K562 (cell line): ENCODE measurements at regions not wholly inside any gene's neighbourhood (a gene's known extent, or its start where the extent isn't known, plus 50 kb on each side); places are given as distances from the start of the nearest gene placed in this dataset.

Experiments
- CCAR2 ChIP-seq: fragments of 200-400 bp; formaldehyde crosslinking; IDR thresholded peaks from 2 replicates; pipeline ENCODE4 v1.6.1; 2017; ENCODE audit warnings: mild to moderate bottlenecking, low read depth, low read length
- CHD7 ChIP-seq: fragments of 200-600 bp; sonication (generic); IDR thresholded peaks from one replicate; pipeline ENCODE4 v1.6.1; 2012; ENCODE audit warnings: mild to moderate bottlenecking, low read depth, low read length, inconsistent platforms
- EZH2 ChIP-seq: IDR thresholded peaks from 2 replicates; pipeline ENCODE4 v1.6.1; 2012; ENCODE audit warnings: low read depth, mild to moderate bottlenecking, inconsistent platforms, low read length, borderline replicate concordance
- FUS ChIP-seq: fragments of 200-400 bp; formaldehyde crosslinking; optimal IDR thresholded peaks from 2 replicates; pipeline ENCODE3; 2017; ENCODE audit warnings: low read depth, low read length
- HCFC1 ChIP-seq: IDR thresholded peaks from 2 replicates; pipeline ENCODE4 v1.6.1; 2012; ENCODE audit warnings: low read depth, low read length, improper control_type of control experiment
- NR3C1 ChIP-seq: sonication (generic); formaldehyde crosslinking; IDR thresholded peaks from 2 replicates; pipeline ENCODE4 v1.8.1; 2022; ENCODE audit warnings: missing genetic modification reagents
- SMAD1 ChIP-seq: fragments of 150-350 bp; IDR thresholded peaks from 2 replicates; pipeline ENCODE4 v1.6.1; 2014; ENCODE audit warnings: low read length, low read depth; ENCODE audit not compliant: partially characterized antibody
- SMC3 ChIP-seq: conservative IDR thresholded peaks from 2 replicates; pipeline ENCODE4 v1.6.1; 2011; ENCODE audit warnings: low read depth, low read length, improper control_type of control experiment; ENCODE audit not compliant: insufficient read depth
- ZNF280B ChIP-seq: fragments of 250-450 bp; sonication (Bioruptor Pico); IDR thresholded peaks from 2 replicates; pipeline ENCODE4 v1.5.1; 2021; ENCODE audit warnings: mild to moderate bottlenecking
- ZNF507 ChIP-seq: conservative IDR thresholded peaks from 2 replicates; pipeline ENCODE4 v1.6.1; 2017; ENCODE audit warnings: missing genetic modification characterization, missing compliant biosample characterization
- TF ChIP-seq, protein P1 (sequence below), 3 experiments: IDR thresholded peaks in 2 of 3; conservative IDR thresholded peaks in 1 of 3; 2 replicates each; pipeline ENCODE4 v1.5.1; 2011 to 2012; ENCODE audit warnings: low read length in 3 of 3, mild to moderate bottlenecking in 3 of 3, control low read depth in 2 of 3, improper control_type of control experiment in 1 of 3, inconsistent platforms in 1 of 3, low read depth in 1 of 3, mixed read lengths in 1 of 3, moderate library complexity in 1 of 3; ENCODE audit not compliant: insufficient read depth in 2 of 3

DNA sequence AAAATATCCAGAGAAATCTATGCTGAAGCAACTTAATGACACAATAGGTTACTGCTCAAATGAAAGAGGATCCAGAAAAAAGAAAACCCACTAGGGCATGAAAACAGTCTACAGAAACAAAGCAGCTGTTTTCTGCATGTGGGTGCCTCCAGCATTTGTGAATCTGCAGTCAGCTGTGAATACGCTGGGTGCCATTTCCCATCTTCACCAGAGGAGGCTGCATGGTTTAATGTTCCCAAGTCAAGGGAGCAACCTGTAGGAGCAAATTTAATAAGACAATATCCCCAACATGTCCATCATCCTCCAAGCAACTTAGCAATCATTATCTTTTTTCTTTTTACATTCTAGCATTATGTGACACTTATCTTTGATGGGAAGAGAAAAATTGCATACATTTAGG lies 396.6 kb downstream of the BRINP2 start:
- TF ChIP-seq EZH2, result no peak
- TF ChIP-seq, protein P1, sequence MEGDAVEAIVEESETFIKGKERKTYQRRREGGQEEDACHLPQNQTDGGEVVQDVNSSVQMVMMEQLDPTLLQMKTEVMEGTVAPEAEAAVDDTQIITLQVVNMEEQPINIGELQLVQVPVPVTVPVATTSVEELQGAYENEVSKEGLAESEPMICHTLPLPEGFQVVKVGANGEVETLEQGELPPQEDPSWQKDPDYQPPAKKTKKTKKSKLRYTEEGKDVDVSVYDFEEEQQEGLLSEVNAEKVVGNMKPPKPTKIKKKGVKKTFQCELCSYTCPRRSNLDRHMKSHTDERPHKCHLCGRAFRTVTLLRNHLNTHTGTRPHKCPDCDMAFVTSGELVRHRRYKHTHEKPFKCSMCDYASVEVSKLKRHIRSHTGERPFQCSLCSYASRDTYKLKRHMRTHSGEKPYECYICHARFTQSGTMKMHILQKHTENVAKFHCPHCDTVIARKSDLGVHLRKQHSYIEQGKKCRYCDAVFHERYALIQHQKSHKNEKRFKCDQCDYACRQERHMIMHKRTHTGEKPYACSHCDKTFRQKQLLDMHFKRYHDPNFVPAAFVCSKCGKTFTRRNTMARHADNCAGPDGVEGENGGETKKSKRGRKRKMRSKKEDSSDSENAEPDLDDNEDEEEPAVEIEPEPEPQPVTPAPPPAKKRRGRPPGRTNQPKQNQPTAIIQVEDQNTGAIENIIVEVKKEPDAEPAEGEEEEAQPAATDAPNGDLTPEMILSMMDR (IDR thresholded peaks at IDR 0.05 in 2 of 3, conservative IDR thresholded peaks at IDR 0.05 in 1 of 3; ENCODE audit: insufficient read depth in 2 of 3, low read depth in 1 of 3, low read length in 3 of 3), result no peak
- no peak for TF ChIP-seq FUS
- no peak for TF ChIP-seq SMAD1
- TF ChIP-seq HCFC1, result no peak
- no peak for TF ChIP-seq ZNF280B (CRISPR knock-in tag)
- TF ChIP-seq CHD7, result no peak
- no peak for TF ChIP-seq SMC3
- TF ChIP-seq ZNF507, result no peak
- TF ChIP-seq CCAR2, result no peak
- TF ChIP-seq NR3C1, result no peak
